Stimulated activated CD4-positive, alpha-beta T cell treated with anti-CD3 and anti-CD28 coated beads, Interleukin-1b, Interleukin-23, amount 100 ng/mL, for 1 hour (primary cell): ENCODE measurements at regions not wholly inside any gene's neighbourhood (a gene's known extent, or its start where the extent isn't known, plus 50 kb on each side); places are given as distances from the start of the nearest gene placed in this dataset.
"Not testable (repeated sequence)": the region's sequence is repeated elsewhere in the genome, so short reads cannot be mapped to it uniquely, and the experiment has no call there.

Experiments used
- DNase-seq, 2 donors: peaks; one replicate each; pipeline ENCODE4 v3.0.0-alpha.2; 2020; ENCODE audit warnings: low read depth in 2 of 2

DNA sequence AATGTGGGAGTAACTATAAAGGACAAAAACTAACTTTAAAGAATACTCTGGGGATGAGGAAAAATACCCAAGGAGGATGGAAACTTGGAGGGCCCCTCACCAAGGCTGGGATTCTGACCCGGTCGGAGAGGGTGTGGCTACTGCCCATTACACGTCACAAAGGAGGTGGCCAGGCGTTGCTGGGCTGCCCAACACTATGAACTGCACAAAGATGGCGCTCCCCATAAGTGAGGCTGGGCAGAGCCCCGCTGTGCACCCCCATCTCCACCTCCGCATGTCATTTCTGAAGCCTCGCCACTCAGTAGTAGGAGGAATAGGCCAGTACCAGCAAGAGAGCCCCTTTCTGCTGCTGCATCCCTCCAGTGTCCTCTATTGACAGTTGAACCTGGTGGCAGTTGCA is 290.1 kb upstream of the ZNF32 start:
- DNase-seq, result no peak

DNA sequence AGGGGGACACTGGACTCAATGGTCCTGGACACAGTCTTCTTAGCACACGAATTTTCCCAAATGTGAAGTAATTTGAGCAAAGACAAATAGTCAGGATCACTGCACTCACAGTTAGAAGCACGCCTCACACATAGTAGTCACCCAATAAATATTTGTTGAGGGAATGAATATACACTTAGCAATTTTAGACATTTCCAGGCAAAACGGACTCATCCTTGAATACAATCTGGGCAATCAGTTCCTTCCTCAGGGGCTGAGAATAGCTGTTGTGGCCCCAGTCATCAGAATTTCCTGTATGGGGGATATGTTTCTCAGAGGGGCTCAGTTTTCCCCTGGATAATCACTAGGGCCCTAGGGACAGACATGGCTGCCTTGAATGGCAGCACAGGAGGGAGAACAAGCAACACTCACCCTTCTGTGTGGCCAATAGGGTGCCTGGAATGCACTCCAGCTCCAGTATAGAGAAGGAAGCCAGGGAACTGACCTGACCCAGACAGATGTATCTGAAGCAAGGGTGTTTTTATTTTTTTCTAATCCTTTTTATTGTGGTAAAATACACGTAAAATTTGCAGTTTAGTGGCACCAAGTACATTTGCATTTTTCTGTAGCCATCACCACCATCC is 282.7 kb upstream of the ZNF32 start:
- DNase-seq, result no peak

DNA sequence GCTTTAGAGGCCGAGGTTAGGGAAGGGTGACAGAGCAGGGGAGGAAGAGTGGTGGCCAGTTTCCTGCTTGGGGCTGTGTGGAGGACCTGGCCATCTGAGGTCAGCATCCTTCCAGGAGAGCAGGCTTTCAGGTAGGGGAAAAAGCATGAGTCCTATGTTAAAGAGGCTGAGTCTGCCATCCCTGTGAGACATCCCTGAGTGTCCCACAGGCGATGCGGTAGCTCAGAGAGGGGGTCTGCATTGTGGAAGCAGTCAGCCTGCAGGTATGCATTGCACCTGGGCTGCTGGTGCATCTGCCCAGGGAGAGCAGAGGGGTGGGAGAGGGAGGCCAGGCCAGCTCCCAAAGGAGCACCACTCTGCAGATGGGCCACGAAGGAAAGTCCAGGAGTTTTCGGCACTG is 282.1 kb upstream of the ZNF32 start:
- no peak for DNase-seq

DNA sequence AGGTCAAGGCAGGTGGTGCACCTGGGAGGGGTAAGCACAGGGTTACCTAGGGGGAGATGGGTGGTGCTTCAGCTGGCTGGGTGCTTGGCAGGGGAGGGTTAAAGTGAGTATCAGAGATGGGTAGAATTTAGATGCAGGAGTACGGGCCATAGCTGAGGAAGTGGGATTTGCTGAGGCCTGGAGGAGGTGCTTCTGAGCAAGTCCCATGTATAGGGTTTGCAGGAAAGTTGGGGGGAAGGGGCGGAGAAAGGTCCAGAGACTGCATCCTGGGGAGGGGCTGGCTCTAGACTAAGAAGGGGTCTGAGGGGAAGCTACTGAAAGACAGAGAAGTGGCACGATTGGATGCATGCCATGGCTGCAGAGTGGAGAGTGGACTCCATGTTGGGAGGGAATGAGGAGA is 281.6 kb upstream of the ZNF32 start:
- no peak for DNase-seq

DNA sequence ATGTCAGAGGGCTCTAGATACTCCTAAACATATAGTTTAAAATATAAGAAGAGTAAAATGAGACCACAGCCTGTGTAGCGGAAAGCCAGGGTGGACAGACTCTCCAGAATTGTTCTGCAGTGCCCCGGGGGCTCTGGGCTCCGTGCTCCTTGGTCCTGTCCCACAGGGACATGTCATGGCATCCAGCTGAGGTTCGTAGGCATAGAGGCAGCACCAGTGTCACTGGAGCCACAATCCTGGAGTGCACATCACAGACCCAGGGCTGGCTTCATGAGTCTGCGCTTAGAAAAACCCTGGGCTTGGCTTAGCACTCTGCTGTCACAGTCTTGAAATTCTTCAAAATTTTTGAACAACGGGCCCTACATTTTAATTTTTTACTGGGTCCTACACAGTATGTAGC is 280.4 kb upstream of the ZNF32 start:
- DNase-seq, result no peak

DNA sequence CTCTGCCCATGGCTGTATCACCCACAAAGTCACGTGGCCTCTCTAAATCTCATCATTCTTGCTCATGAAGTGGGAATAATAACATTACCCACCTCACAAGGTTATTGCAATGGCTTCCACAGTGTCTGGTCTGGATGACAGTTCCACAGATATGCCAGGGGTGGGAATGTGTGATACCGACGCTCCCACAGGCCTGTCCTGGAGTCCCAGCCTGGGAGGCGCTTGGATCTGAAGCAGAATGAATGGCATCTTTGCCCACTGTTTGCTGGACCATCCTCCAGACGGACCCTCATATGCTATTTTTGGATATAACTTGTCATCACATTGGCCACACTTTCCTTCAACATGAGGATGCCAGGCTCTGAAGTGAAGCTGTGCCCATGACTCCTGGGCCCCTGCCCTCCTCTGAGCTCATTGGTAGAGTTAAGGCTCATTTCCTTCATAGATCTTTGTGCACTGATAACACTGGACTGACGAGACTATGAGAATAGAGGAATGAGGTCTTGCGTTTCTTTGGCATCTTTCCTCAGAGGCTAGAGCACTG is 279.8 kb upstream of the ZNF32 start:
- DNase-seq, result no peak

DNA sequence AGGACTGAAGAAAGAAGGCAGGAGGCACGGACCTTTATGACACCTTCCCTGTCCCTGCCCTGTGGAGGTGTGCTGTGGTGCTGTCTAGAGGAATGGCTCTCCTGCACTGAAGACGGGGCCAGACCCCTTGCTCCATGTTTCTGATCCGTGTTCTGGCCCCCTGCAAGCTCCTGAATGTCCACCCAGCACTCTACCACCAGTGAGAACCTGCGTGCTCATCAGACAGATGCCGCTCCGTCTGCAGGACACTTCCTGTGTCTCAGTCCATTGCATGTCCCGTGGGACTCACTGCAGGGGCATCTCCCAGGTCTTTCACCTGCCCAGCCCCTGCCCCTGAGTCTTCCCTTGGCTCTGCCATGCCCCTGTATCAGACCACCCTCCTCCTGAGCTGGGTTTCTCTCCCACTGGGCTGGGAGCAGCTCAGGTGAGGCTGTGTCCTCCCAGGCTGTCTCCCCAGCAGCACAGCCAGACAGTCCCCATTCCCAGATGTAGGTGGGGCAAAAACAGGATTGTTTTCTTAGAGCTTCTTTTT is 278.3 kb upstream of the ZNF32 start:
- no peak for DNase-seq

DNA sequence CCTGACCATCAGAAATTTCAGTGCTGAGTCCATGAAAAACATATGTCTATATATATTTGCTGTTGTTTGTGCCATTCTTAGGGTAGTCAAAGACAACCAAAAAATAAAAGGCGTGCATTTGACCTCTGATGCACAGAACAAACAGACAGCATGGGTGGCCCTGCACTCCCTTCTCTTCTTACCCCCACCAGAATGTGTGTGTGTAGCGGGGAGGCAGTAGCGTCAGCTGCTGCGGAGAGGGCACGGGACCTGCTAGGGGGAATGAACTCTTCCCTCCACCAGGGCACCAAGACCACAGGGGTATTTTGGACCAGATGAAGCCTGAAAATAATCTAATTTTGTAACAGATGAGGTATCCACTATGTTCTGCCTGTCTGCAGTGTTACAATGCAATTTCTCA is 277.7 kb upstream of the ZNF32 start:
- DNase-seq, result no peak

DNA sequence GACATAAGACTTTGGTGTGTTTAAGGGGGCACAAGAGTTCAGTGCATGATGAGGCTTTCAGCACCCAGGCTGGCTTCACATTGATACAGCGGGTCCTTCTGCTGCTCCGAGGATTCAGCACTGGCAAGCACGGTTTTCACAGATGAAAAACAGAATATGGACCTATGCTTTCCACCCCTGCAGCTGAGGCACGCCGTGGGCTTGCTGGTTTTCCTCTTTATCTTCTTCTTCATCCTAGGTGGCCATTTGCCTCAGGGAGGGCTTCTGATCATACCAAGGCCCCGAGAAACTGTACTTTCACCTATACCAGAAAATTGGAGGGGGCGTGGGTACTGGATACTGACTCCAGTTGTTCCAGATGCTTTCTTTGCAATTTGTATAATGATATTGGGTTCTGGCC is 277.1 kb upstream of the ZNF32 start:
- DNase-seq, result no peak

DNA sequence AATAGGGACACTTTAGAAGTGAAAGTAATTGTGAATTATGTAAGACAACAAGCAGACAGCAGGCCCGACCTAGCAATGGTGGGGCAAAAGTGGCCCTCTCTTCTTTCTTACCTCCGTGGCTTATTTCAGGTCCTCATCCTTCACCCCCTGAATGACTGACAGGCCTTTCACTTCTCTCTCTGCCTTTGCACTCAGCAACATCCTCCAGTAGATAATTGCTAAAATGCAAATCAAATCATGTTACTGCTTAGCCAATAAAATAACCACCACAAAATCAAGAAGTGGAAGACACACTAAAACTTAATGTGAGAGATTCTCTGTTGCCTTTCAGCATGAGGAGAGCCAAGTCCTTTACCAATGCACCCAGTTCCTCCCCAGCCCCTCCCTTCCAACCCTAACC is 274.6 kb upstream of the ZNF32 start:
- no peak for DNase-seq

DNA sequence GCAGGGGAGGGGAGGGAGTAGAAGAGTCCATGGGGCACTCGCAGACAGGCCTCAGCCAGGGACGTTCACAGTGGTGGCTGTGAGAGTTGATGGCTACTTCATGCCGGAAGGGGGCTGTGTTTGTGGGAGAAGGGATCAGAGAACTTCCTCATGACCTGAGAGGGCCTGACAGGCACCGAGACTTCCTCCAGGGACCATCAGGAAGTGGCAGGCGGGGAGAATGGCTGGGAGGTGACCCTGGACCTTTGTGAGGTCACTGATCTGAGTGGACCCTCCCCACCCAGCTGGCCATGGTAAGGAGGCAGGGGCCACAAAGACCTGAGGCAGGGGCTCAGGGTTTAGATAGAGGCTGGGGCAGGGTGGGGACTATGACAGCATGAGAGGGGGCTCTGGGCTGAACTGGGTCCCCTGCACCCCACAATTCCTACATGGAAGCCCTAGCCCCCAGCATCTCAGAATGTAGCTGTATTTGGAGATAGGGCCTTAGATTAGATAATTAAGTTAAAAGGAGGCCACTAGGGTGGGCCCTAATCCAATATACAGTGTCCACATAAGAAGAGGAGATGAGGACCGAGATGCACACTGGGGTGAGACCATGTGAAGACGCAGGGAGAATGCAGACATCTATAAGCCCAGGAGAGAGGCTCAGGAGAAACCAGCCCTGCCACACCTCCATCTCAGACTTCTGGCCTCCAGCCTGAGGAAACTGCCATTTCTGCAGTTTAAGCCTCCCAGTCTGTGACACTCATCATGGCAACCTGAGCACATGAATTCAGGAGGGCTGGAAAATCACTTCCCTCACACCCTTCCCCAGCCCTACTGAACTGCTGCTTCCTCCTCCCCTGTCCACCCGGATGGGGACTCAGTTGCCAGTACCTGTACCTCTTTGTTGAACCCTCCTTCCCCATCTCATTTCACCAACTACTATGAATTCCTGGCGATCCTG is 273.9 kb upstream of the ZNF32 start:
- DNase-seq, result no peak

DNA sequence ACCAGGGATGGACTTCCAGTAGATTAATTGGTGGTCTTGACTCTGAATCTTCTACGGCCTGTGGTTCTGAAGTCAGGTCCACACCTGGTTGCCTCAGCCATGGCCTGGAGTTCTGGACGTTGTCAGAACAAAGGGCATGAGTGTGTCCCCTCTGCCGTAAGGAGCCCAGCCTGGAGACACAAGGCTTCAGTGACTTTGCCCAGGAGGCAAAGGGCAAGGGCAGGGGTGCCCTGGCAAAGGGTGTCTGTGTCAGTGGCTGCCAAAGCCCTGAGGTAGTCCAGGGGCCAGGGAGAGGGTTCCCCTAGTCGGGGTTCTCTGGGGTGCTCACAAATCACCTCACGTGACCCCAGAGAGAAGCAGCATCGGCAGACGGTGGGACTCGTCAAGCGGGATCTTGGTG is 273.2 kb upstream of the ZNF32 start:
- DNase-seq, result no peak

DNA sequence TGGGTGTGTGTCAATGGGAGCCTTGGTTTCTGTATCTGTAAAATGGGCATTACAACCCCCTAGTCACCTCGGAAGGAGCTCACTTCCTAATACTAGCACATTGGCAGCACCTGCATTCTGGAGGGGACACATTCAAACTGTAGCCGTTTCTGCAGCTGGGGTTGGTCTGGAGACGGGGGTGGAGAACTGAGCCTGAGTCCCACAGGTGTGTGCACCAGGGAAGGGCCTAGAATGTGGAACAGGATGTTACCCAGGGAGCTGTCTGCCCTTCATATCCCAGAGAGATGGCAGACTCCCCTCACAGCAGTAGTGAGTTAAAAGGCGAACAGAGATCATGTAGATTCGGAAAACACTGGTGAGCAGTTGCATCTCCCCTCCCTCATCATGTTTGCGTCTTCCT is 272.8 kb upstream of the ZNF32 start:
- DNase-seq, result no peak

DNA sequence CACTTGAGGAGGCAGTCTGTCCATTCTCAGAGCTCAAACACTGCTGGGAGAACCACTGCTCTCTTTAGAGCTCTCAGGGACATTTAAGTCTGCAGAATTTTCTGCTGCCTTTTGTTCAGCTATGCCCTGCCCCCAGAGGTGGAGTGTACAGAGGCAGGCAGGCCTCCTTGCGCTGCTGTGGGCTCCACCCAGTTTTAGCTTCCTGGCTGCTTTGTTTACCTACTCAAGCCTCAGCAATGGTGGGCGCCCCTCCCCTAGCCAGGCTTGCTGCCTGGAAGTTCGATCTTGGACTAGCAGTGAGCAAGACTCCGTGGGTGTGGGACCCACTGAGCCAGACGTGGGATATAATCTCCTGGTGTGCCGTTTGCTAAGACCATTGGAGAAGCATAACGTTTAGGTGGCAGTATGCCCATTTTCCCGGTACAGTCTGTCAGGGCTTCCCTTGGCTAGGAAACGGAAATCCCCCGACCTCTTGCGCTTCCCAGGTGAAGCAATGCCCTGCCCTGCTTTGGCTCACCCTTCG is 271.6 kb upstream of the ZNF32 start:
- not testable (repeated sequence) for DNase-seq

DNA sequence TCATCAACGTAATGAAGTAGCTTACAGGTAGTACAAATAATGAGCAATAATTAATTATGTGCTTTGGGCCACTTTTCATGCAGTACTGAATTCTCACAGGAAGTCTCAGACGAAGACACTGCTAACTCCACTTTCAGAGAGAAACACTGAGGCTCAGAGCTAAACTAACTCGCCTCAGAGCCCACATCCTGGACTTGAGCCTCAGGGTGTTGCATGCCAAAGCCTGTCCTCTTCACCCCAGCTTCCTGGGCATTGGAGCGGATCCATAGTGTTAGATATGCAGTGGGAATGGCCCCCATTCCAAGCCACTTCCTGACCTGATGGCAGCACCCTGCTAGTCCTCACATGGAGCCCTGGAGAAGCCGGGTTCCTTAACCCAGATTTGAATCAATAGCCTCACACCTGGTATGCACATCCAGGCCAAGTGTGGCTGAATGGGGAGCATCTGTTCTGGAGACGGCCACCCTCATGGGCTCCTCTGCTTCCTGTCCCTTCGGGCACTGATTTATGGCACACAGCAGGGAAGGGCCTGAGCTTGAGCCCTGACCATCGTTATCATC is 265.1 kb upstream of the ZNF32 start:
- DNase-seq, result no peak

DNA sequence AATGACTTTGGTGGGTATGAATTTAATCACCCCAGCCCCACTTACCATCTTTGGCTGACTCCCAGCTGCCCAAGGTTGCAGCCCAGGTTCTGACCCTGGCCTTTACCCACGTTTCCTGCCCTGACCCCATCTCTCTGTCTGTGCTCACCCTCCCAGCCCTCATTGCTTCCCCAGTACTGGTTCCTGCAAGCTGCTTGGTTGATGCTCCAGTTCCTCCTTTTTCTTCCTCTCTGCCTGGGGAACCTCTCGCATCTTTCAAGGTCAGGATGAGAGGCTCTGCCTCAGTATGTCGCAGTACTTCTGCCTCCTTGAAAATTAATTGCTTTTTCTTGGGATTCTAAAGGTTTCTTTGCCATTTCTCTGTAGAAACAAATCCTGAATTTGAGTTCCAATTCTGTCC is 263.8 kb upstream of the ZNF32 start:
- no peak for DNase-seq

DNA sequence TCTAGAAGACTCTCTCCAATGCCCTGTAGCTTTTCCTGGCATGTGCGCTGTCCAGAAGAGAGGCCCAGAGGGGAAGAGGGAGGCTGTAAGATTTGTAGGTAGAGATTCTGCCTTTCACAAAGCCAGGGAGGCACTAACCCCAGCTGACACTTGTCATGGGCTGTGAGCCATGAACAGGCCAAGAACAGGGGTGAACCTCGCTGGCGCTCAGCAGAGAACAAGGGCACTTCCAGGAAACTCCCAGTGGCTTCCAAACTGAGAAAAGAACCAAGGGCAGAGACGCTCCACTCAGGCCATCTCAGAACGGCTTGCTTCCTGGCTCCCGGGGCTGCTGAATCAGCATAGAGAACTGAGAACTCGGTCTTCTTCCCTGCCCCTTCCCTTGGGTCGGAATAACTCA is 257.8 kb upstream of the ZNF32 start:
- no peak for DNase-seq

DNA sequence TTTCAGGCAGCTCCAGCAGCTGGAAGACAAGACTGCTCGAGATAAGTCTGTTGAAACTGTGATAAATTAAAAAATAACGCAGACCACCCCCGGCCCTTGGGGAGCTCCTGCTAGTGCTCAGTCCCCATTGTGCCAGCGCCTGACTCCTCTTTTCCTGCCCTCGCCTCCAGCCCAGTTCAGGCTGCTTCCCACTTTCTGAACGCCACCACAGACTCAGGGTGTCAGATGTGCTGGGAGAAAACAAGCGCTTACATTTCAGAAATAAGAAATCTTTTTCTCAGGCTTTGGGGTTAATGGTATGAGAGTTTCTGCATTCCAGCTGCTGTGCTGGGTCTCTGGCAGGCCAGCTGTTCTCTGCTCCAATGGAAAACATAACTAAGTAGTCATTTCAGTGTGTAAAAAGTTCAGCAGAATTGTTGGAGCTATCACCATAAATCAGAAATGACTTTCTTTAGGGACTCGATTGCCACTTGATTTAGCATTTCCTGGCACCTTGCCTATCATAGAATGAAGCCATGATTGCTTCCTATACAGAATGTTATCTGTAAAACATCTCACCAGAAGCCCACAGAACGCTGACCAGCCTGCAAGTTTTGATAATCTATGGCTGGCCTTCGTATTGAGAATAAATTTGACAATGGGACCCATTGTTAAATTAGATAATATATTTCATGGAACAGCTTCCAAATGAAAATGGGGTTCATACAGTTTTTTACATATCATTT is 257.0 kb upstream of the ZNF32 start:
- DNase-seq, result no peak

DNA sequence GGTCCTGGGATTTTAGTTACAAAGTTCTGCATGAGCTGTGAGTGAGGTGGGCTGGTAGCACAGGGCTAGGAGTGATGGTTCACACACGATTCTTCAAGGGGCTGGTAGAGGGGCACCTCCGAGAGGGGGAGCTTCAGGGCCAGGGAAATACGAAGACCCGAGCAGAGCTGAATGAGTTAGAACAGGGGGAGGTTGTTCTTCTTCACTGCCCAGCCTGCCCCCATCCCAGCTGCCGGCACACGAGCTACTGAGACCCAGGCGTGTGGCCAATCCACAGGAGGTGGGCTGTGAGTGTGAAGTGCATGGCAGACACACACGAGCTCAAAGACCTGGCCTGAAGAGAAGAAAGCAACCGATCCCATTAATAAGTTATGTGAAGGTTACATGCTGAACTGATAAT is 256.2 kb upstream of the ZNF32 start:
- no peak for DNase-seq

DNA sequence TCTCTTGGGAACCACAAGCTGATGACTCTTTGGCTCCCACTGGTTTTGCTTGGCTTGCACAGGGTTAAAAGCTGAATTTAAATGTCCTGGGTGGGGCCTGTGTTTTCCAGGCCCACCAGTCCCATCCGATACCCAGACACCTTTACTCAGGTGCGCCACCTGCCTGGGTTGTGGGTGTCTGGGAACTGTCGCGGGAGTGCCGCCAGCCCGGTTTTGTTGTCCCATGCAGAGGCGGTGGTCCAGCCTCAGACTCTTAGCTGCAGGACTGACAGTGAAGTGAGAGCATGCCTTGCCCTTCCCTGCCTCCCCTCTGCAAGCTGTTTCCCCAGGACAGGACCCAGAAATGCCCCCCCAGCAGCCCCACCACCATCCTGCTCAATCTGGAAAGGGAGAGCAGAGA is 255.6 kb upstream of the ZNF32 start:
- DNase-seq, result no peak

DNA sequence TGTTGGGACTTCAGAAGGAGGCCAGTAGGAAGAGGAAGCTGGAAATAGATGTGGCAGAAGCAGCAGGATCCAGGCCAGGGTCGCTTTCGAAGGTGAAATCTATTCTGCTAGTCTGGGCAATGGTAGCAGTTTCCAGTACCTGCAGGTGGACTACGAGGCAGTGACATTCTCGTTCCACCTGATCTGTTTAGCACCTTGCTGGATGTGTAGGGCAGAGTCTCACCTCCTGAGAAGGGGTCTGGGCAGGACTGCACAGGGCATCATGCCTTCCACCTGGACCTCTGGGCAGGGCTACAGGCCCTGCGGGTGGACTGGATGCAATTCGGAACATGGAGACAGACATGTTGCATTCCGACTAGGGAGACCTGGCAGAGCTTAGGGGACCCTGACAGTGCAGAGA is 254.8 kb upstream of the ZNF32 start:
- no peak for DNase-seq

DNA sequence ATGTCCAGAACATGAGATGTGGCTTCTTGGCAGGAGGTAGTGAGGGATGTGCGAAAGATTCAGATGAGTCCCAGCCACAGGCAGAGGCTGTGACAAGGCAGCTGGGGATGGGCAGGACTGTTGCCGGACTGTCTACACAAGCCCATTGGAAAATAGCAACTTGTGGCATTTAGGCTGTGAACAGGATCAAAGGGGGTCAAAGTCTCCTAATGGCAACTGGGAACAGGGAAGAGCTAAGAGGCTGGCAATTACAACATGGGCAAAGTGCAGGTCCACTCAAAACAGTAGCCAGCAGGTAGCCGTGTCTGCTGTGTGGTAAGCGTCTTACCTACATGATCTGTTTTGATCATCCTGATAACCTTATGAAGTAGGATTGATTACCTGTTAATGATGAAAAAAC is 254.2 kb upstream of the ZNF32 start:
- no peak for DNase-seq
